DMS114 treated with DMSO at 0.1 percent for 48 hours (cell line): ENCODE measurements at regions not wholly inside any gene's neighbourhood (a gene's known extent, or its start where the extent isn't known, plus 50 kb on each side); places are given as distances from the start of the nearest gene placed in this dataset.
A peak's percentile ranks its signal among the peaks of the same experiment; 100 is the strongest.

ENCODE experiments used
- DNase-seq: peaks from one replicate; lab custom pipeline; 2025; ENCODE audit not compliant: unreplicated experiment; lab: John Stamatoyannopoulos, UW

DNA sequence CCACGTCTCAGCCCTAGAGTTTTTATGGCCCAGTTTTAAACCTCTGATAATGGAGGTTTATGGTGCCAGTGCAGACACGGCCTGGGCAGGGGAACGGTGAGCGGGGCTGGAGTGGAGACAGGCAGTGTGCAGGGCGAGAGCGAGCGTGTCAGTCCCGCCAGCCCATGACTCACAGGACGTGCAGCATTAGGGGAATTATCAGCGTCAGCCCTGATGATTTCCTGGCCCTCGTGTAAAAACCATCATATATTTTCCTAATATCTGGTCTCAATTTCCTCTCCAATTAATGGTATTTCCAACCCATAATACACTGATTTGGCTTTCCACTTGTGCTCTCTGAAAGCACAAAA is 104.6 kb upstream of the VSTM2B start:
- no peak for DNase-seq

DNA sequence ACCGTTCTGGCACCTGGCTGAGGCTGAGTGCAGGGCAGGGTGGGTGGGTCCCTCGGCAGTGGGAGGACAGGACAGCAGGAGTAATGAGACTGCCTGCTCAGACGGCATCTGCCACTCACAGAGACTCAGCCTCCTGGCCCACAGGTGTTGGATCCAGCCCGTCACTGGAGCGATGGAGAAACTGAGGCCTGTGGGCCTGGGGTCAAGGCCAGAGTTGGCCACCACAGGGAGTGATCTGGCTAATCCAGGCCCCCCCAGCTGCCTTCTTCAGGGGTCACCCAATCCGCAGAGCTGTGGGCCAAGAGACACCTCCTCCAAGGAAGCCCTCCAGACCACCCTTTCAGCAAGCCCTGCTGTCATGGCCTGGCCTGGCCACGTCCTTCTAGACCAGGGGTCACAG is 103.7 kb upstream of the VSTM2B start:
- no peak for DNase-seq

DNA sequence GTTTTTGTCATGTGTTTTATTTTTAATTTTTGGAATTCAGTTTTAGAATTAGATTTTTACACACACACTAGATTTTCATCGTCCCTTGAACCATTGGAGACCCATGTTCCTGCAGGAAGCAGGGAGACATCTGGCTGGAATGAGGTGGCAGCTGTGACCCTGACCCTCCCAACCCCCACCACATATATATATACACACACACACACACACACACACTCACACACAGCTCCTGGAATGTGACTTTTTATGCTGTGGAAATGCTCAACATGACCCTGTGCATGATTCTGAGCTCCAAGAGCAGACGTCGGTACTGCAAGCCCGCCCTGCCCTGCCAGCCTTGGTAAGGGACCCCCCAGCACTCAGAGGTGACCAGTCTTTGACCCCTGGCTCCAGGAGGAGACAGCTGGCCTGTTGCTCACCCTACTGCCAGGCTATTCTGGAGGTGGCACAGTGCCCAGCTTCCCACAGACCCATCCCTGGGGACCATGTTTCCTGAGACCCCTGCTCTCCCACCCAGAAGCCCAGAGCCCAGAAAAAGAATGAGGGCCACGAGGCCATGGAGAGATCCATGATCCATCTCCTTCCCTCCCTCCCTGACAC is 103.2 kb upstream of the VSTM2B start:
- DNase-seq = no peak

DNA sequence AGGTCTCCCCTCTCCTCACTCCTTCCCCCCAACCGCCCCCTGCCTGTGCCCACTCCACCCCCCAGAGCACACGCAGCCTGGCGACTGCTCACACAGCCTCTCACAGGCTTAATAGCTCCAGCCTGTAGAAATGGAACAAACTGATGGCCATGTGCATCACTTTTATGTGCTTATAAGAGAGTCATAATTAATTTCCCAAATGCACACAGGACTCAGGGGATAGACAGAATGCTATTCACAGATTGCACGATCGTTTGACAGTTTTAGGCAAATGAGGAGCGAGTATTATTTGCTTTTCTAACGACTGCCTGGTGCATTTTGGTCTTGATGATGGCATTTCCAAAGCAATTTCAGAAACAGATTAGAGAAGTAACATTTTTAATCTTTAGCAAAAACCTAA is 97.7 kb upstream of the VSTM2B start:
- DNase-seq = no peak

DNA sequence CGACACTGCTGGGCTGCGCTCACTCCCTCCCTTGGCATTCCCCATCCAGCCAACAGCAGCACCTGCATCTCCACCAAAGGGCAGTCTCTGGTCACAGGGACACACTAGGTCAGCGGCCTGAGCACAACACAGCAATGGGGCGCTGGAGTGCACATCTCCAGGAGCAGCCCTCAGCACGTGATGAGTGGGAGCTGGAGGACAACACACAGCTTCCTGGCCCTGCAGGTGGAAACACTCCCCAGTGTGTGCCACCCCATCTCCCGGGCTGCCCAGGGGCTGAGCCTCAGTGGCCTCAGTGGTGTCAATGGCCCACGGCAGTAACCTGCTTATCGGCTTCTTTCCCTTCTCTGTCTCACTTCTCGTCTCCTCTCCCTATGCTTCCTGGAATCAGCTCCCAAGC is 96.8 kb upstream of the VSTM2B start:
- no peak for DNase-seq

DNA sequence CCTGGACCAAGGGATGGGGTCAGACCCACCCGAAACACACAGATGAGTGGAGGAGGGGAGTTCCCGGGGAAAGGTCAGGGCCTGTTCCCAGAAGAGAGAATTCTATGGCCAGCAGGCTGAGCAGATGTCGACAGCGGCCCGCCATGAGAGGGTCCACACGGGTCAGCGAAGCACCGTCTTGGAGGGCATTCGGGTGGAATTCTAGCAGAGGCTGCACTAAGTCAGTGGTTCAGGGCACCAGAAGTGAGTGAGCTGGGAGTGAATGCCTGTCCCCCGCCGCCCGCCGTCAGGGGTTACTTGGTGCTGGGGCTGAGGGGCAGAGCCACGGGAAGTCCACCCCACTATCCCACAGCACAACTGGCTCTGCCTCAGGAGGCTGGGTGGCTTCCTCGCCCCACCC is 96.2 kb upstream of the VSTM2B start:
- no peak for DNase-seq

DNA sequence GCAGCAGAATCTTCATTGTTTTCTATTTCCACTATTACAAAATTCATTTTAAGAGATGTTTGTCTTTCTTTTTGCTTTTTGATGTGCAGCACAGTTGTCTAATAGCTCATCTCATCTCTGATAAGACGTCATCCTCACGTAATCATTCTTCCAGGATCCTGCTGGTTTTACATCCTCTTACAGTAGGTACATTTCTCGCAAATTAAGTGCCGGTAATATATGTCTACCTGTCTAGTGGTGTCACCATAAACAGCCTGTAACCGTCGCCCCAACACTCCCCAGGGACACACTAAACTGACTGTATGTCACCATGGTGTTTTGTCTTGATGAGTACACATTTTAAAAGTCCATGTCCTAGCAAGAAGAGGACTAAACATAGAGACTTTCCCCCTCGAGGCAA is 94.5 kb upstream of the VSTM2B start:
- no peak for DNase-seq

DNA sequence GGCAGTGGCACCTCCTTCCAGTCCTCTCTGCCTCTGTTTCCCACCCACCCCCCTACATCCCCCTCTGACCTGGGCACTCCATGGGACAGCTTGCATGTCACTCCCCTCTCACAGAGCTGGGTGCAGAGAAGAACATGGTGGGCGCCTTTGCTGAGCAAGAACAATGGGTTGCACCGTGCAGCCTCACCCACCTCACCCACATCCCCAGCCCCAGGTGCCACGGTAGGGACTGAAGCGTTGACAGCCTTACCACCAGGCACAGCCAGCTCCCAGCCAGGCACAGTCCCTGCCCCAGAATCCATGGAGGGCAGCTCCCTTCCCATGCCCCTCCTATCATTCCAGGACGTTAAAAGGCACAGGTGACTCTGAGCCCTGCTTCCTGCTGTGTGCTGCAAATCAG is 93.1 kb upstream of the VSTM2B start:
- DNase-seq = no peak

DNA sequence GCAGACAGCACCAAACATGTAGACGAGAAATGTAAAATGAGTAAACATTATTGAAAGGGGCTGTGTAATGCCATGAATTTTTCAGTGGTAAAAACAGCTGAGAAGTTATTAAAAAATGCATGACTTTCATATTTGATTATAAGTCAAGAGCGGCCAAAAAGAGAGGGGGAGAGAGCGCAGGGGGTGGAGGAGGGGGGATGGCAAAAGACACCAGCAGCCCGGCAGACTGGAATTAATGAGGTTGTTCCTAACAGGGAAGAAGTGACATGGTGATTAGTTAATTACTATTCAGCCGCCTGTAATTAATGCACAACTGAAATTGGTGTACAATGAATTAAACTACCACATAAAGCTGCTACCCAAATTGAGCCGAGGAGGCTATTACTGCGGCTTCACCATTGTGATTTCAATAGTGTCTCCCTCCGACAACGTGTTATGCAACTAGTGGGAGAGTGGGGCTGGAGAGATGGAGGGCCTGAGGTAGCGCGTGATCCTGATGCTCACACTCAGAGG is 89.1 kb upstream of the VSTM2B start:
- DNase-seq = no peak

DNA sequence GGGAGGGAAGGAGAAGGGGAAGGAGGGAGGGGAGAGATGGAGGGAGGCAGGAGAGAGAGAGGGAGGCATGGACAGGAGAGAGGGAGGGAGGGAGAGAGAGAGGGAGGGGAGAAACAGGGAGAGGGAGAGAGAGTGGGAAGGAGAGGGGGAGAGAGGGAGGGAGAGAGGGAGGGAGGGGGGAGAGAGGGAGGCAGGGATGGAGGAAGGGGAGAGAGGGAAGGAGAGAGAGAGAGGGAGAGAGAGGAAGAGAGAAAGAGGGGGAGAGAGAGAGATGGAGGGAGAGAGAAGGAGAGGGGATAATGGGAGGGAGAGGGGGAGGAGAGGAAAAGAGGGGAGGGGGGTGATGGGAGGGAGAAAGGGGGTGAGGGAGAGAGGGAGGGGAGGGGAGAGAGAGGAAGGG is 86.8 kb upstream of the VSTM2B start:
- DNase-seq = no peak

DNA sequence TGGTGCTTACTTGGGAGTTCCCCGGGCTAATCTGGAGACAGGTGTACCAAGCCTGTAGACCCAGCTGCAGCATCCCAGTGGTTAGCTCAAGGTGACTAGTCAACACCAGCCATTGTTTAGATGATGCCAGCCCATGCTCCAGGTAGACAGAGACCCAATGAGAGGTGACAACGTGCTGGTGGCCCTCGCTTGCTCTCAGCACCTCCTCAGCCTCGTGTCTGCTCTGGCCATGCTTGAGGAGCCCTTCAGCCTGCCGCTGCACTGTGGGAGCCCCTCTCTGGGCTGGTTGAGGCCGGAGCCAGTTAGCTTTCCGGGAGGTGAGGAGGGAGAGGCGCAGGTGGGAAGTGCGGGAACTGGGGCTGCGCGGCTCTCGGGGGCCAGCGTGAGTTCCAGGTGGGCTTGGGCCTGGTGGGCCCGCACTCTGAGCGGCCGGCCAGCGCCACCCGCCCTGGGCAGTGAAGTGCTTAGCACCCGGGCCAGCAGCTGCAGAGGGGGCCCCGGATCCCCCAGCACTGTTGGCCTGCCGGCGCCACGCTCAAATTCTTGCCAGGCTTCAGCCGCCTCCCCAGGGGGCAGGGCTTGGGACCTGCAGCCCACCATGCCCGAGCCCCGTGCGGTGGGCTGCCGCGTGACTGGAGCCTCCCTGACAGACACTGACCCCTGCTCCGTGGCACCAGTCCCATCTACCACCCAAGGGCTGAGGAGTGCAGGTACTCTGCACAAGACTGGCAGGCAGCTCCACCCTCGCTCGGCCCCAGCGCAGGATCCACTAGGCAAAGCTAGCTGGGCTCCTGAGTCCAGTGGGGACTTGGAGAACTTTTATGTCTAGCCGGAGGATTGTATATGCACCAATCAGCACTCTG is 85.9 kb upstream of the VSTM2B start:
- no peak for DNase-seq

DNA sequence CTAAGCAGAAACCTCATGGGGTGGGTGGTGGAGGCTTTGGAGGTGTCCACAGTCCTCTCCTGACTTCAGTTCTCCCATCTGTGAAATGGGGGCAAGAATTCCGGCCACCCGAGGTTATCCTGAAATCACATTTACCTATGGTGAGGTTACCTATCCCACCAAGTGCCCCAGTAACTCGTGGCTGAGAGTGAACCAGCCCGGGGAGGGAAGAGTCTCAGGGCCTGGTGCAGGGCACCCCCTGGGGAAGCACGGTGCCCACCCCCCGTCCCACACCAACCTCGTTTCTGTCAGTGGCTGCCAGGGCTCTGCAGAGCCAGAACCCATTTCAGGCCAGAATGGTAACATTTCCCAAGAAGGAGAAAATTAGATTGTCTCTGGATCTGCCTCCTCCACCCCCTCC is 83.7 kb upstream of the VSTM2B start:
- DNase-seq = no peak

DNA sequence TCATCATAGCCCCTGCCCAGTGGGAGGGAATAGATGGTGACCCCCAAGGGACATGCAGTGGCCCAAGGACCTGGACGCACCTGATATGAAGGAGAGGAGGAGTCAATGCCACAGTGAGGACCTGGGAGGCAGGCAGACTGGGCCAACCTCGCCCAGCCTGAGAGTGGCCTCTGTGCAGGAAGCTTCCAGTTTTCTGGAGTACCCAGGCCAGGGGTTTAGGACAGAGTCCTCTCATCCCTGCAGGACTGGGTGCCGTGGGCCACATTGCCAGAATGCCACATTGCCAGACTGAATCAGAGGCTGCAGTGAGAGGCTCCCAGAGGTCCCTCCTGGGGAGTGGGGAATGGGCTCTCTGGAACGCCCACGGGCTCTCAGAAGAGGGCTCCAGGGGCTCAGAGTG is 82.9 kb upstream of the VSTM2B start:
- DNase-seq = no peak

DNA sequence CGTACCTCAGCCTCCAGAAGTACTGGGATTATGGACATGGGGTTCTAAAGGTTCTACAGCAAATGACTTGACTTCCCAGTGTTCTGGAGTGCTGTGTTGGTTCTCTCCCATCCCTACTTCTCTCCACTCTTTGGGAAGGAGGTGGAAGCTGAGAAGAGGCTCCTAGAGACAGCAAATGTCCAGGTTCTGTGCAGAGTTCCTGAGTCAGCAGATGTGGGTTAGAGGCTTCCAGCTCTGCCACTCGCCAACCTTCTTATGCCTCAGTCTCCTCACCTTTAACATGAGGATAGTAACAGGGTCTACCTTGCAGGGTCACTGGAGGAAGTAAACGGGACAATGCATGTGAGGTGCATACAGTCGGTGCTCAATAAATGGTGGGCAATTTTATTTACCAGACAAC is 80.5 kb upstream of the VSTM2B start:
- no peak for DNase-seq

DNA sequence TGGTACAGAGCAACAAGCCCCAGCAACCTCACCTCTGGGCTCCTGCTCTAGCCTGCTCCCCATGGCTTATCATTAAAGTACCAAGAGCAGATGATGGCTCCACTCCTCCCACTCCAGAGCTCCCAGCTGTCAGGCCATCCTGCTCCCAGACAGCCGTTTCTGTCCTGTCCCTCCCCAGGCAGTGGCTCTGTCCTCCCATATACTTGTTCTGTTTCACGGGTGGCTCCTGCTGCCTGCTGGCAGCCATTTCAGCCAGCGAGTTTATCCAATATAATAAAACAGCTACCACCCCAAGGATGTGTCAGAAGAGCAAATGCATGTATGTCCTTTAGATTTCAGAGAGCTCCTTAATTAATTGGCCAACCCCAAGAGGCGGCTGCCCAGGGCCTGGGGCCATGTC is 79.4 kb upstream of the VSTM2B start:
- DNase-seq = no peak

DNA sequence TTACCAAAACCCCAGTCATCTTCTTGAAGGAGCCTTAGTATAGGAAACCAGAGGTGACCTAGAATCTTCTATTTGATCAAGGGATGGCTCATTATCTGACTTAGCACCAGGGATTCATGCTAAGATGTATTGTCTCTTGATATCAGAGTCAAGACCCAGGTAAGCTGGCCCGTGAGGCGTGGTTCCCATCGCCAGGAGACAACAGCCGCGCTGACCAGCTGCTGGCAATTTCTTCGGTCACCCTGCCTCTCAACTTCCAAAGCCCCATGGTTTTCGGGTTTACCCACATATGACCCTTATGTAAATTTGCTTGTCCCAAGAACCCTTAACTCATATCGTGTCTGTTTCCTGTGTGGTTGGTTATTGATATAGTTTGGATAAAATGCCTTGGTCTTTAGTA is 77.7 kb upstream of the VSTM2B start:
- no peak for DNase-seq

DNA sequence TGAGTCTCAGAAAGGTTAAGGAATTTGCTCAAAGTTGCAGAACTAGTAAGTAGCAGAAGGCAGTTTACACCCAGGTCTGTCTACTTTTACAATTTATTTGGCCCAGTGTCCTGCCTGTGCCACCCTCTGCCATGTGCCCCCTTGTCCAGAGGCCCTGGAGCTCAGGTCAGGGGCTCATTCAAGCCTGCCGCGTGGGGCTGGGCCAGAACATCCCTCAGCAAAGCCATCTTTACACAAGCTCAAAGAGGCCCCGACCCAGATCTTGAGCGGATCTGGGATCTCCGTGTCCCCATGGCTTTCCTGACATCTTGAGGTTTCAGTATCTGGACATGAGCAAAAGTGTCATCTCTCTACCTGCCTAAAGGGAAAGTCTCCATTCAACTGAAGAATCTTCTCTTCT is 76.4 kb upstream of the VSTM2B start:
- no peak for DNase-seq

DNA sequence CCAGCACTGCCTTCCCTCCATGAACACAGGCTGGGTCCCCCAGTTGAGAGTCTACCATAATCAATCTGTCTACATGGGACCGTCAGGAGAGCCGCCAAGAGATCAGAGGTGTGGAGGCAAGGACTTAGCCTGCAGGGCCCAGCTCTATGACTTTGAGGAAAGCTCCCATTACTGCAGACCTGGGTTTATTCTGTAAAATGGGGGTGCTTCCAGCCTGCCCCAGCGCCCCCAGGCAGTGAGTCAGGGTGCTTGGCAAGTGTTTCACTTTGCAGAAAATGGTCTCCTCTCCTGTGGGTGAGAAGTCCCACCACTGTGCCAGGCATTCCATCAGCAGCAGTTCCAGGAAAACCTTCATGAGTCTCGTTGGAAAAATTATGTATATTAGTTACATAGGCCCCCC is 75.5 kb upstream of the VSTM2B start:
- no peak for DNase-seq

DNA sequence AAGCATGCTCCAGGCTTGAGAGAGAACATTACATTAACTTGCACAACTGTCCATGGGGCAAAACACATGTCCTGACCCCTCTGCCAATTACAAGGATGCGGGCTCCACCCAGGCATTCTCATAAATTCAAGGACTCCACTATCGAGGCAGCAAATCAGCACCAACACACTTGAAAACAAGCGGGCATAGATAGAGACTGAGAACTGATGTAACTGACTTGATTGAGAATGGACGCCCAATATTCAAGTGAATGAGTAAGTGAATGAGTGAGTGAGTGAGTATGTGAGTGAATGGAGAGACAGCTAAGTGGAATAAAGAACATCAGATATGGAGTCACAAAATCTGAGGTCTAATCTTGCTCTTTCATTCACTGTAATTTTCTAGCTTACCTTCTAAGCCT is 75.0 kb upstream of the VSTM2B start:
- no peak for DNase-seq

DNA sequence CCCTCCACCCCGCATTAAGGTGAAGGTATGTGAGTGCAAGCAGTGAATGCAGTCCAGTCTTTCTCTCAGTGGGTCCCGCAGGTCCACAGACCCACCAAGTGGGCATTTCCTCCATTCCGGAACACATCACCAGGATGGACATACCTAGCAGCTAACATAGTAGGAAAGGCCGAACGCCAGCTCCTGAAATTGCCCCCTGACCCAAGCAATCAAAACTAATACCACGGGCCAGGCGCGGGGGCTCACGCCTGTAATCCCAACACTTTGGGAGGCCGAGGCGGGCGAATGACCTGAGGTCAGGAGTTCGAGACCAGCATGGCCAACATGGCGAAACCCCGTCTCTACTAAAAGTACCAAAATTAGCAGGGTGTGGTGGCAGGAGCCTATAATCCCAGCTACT is 71.7 kb upstream of the VSTM2B start:
- DNase-seq = no peak

DNA sequence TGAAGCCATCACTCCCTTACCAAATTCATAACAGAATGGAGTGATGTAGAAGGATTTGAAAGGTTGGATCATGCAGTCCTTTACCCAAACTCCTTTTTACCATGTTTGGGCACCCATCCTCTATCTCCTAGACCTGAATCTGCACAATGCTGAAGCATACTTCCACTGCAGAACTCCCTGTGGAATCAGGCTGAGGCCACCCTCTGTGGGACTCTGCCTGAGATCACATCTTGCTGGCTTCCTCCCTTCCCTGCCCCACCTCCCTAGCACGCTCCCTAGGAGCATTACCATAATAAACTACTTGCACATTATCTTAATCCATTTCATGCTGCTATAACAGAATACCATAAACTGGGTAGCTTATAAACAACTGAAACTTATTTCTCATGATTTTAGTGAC is 68.4 kb upstream of the VSTM2B start:
- no peak for DNase-seq

DNA sequence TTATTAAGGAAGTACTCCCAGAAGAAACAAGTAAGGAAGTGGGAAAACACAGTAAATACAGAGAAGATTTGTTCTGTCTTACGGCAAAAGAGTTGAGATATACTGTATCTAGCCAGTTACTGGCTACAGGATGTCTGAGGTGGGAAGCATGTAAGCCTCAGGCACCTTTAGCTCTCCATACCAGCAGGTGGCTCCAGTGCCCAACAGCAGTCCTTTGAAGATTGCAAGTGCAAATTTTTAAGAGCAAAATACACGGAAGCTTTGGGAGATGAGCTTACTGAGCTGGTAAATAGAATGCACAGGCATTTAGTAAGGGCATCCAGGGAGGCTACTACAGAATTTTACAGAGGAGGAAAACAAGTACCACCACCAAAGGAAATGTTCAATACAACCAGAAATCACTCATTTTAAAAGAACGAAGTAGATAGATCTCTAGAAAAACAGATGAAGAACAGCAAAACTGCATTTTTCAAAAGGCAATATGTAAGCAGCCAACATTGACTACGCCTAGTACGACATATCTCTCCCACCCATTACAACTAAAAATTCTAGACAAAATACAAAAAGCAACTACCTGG is 57.9 kb upstream of the VSTM2B start:
- DNase-seq = peak; percentile 9

DNA sequence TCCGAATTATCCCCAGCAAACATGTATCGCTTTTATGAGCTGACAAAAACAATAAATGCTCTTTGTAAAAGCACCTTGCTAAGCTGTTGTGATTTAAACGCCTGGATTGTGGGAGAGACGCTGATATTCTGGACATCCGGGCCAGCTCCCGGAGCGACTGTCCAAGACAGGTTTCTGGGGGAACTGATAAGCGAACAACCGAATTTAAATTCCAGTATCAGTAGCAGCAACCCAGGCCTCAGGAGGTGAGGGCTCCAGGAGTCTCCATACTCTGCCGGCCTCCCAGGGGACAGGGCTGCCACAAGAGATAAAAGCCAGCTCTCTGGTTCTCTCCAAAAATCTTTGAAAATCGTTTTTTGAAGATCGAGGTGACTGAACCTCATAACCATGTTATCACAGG is 50.3 kb upstream of the VSTM2B start:
- no peak for DNase-seq
